ENCODE measurements at regions not wholly inside any gene's neighbourhood (a gene's known extent, or its start where the extent isn't known, plus 50 kb on each side); places are given as distances from the start of the nearest gene placed in this dataset.

DNA sequence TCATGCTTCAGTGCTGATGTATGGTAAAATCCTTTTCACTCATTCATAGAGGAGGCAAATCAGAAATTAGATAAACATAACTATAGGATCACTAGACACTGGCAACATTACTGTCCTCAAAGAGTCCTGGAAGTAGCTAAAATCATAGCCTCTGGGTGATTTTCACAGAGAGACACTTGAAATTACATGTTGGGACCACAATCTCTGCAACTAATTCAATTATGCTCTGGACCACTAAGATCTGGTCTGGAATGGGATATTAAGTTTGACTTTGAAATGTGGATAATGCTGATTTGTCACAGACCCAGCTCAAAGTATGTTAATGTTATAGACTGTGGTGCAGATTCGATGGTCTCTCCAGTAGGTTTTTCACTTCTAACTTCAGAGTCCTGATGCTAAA, 214.6 kb upstream of the CCNH start:
- TF ChIP-seq, protein P1, sequence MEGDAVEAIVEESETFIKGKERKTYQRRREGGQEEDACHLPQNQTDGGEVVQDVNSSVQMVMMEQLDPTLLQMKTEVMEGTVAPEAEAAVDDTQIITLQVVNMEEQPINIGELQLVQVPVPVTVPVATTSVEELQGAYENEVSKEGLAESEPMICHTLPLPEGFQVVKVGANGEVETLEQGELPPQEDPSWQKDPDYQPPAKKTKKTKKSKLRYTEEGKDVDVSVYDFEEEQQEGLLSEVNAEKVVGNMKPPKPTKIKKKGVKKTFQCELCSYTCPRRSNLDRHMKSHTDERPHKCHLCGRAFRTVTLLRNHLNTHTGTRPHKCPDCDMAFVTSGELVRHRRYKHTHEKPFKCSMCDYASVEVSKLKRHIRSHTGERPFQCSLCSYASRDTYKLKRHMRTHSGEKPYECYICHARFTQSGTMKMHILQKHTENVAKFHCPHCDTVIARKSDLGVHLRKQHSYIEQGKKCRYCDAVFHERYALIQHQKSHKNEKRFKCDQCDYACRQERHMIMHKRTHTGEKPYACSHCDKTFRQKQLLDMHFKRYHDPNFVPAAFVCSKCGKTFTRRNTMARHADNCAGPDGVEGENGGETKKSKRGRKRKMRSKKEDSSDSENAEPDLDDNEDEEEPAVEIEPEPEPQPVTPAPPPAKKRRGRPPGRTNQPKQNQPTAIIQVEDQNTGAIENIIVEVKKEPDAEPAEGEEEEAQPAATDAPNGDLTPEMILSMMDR (IDR thresholded peaks at IDR 0.05; ENCODE audit: control insufficient read depth, insufficient read depth, low read depth, low read length, missing control alignments): no peak
- DNase-seq (ENCODE audit: low read depth): no peak
- H3K4me3 ChIP-seq (ENCODE audit: control insufficient read depth, low read depth, low read length): no peak overlapping the region

DNA sequence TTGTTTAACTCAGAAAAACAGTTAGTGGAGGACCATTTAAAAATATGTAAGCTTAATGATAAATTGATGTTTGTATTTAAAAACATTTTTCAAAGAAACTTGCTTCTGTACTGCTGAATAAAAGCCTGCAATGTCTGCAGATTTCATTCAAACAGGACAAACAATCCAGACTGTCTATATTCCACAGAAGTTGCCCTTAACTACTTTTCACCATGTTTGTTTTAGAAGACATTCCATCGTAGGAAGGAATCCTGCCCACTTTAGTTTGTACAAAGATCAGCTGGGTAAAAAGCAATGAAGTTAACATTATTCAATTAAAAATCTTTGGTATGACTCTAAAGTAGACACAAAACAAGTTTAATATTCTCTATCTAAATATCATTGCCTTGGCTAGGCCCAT, 195.7 kb upstream of the CCNH start:
- TF ChIP-seq, protein P1 (IDR thresholded peaks at IDR 0.05; ENCODE audit: control insufficient read depth, insufficient read depth, low read depth, low read length, missing control alignments): no peak
- no peak for DNase-seq (ENCODE audit: low read depth)
- no peak overlapping the region for H3K4me3 ChIP-seq (ENCODE audit: control insufficient read depth, low read depth, low read length)

DNA sequence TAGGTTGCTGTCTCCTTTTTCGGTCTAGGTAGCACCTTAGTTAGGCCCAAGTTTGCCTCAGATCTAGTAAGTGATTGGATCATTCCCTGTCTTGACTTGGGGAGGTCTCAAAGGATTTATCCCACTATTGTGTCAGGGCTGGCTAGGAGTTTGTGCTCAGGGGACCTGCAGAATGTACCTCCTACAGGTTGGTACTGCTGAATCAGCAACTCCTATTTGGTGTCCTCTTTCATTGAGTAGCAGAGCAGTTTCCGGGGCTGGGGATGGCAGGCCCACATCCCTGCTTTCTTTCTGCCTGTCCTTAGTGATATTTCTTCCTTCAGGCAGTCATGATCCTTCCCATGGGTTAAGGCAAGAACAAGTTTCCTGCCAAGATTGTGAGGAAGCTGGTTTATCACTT, 192.9 kb upstream of the CCNH start:
- TF ChIP-seq, protein P1 (IDR thresholded peaks at IDR 0.05; ENCODE audit: control insufficient read depth, insufficient read depth, low read depth, low read length, missing control alignments): no peak
- no peak overlapping the region for H3K4me3 ChIP-seq (ENCODE audit: control insufficient read depth, low read depth, low read length)
- no peak for DNase-seq (ENCODE audit: low read depth)

DNA sequence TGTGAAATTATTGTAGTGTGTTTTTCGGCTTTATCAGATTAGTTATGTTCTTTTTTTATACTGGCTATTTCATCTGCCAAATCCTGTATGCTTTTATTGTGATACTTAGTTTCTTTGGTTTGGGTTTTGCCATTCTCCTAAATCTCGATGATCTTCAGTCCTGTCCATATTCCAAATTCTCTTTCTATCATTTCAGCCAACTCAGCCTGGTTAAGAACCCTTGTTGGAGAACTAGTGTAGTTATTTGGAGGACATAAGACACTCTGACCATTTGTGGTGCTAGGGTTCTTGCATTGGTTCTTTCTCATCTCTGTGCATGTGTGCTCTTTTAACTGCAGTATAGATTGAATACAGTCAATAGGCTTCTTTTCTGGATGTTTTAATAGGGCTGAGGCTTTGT, 187.0 kb upstream of the CCNH start:
- TF ChIP-seq, protein P1 (IDR thresholded peaks at IDR 0.05; ENCODE audit: control insufficient read depth, insufficient read depth, low read depth, low read length, missing control alignments): no peak
- DNase-seq (ENCODE audit: low read depth): no peak
- no peak overlapping the region for H3K4me3 ChIP-seq (ENCODE audit: control insufficient read depth, low read depth, low read length)

DNA sequence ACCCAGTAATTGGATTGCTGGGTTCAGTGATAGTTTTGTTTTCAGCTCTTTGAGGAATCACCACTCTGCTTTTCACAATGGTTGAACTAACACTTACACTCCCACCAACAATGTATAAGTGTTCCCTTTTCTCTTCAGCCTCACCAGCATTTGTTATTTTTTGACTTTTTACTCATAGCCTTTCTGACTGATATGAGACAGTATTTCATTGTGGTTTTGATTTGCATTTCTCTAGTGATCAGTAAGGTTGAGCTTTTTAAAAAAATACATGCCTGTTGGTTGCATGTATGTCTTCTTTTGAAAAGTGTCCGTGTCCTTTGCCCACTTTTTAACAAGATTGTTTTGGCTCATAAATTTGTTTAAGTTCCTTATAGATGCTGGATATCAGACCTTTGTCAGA, 185.7 kb upstream of the CCNH start:
- H3K4me3 ChIP-seq (ENCODE audit: control insufficient read depth, low read depth, low read length): no peak overlapping the region
- DNase-seq (ENCODE audit: low read depth): no peak
- TF ChIP-seq, protein P1 (IDR thresholded peaks at IDR 0.05; ENCODE audit: control insufficient read depth, insufficient read depth, low read depth, low read length, missing control alignments): no peak

DNA sequence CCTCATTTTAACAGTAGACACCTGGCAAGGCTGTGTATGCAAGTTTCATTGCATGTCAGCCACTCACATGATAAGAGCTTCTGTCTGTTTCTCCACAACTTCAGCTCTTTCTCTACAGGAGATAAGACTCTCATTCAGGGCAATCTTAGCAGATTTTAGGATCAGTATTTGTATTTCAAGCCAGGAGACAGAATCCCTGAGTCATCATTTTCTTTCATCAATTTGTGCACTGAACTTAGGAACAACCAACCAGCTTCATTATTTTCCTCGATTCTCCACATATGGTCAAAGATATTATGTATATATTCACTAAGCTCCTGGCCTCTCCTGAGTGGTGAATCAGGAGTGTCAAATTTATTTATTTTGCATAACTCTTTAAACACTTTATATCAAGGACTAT, 181.8 kb upstream of the CCNH start:
- no peak overlapping the region for H3K4me3 ChIP-seq (ENCODE audit: control insufficient read depth, low read depth, low read length)
- TF ChIP-seq, protein P1 (IDR thresholded peaks at IDR 0.05; ENCODE audit: control insufficient read depth, insufficient read depth, low read depth, low read length, missing control alignments): no peak
- no peak for DNase-seq (ENCODE audit: low read depth)

DNA sequence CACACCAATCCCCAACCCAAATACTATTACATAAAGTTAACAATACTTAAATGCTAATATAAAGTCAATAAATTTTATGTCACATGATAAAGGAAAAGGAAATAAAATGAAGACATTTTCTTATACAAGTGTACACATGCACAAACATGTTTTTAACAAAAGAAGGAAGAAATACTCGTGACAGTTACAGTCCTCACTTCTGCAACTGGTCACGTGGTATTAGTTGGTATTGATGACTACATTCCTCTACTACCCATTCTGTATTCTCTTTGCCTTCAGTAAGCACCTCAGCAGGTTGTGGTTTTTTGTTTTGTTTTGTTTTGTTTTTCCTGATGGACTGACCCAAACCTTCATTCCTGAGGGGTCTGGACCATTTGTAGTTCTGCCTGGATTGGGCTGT, 176.9 kb upstream of the CCNH start:
- TF ChIP-seq, protein P1 (IDR thresholded peaks at IDR 0.05; ENCODE audit: control insufficient read depth, insufficient read depth, low read depth, low read length, missing control alignments): no peak
- H3K4me3 ChIP-seq (ENCODE audit: control insufficient read depth, low read depth, low read length): no peak overlapping the region
- no peak for DNase-seq (ENCODE audit: low read depth)

Measured in AG09309 (cell line).